IMR-90 (cell line): ENCODE measurements at regions not wholly inside any gene's neighbourhood (a gene's known extent, or its start where the extent isn't known, plus 50 kb on each side); places are given as distances from the start of the nearest gene placed in this dataset.

Experiments used
- ATAC-seq: fragments of 200-7000 bp; cut with Tn5 transposase; 2 replicates; pipeline ENCODE4 v1.9.1; 2020; ENCODE audit warnings: low read depth, mild to moderate bottlenecking, moderate library complexity
- BruUV-seq: library from RNA; stranded (reverse); fragments of 400-500 nt; replicated peaks from 2 replicates; lab custom pipeline; 2021; lab: Mats Ljungman, UMichigan
- CTCF ChIA-PET: fragments of 300-600 bp; formaldehyde crosslinking; extraction: SDS; loops from one replicate; lab custom pipeline; 2021; ENCODE audit warnings: antibody characterized with exemption; lab: Yijun Ruan, JAX
- POLR2A ChIA-PET: fragments of 300-600 bp; sonication (Branson Sonifier 250); formaldehyde crosslinking; loops from one replicate; lab custom pipeline; 2022; ENCODE audit warnings: antibody characterized with exemption; ENCODE audit not compliant: unreplicated experiment; lab: Charles Lee
- DNase-seq: peaks from one replicate; pipeline ENCODE4 v3.0.0; 2013
- H2AFZ ChIP-seq: replicated peaks from 2 replicates; pipeline ENCODE3; 2013; ENCODE audit warnings: low read length, mild to moderate bottlenecking; ENCODE audit not compliant: poor library complexity
- H2AK5ac ChIP-seq: 2 replicates; pipeline ENCODE4 v1.6.1; 2013; ENCODE audit warnings: low read depth, low read length, inconsistent platforms
- H2AK9ac ChIP-seq: replicated peaks from 2 replicates; pipeline ENCODE3; 2013; ENCODE audit warnings: mild to moderate bottlenecking, low read depth, low read length, moderate library complexity; ENCODE audit not compliant: poor library complexity
- H2BK120ac ChIP-seq: 2 replicates; pipeline ENCODE4 v1.6.1; 2013; ENCODE audit warnings: low read depth, low read length, inconsistent platforms
- H2BK15ac ChIP-seq: 3 replicates; pipeline ENCODE4 v1.6.1; 2013; ENCODE audit warnings: low read depth, low read length, inconsistent platforms
- H2BK20ac ChIP-seq: 2 replicates; pipeline ENCODE4 v1.6.1; 2013; ENCODE audit warnings: low read depth, mild to moderate bottlenecking, inconsistent platforms, low read length, moderate library complexity
- H2BK5ac ChIP-seq: 2 replicates; pipeline ENCODE4 v1.6.1; 2013; ENCODE audit warnings: mild to moderate bottlenecking, low read depth, low read length, inconsistent platforms; ENCODE audit not compliant: poor library complexity, severe bottlenecking
- H3K14ac ChIP-seq: replicated peaks from 2 replicates; pipeline ENCODE4 v1.6.1; 2013; ENCODE audit warnings: low read depth, low read length, inconsistent platforms
- H3K18ac ChIP-seq: 2 replicates; pipeline ENCODE4 v1.6.1; 2013; ENCODE audit warnings: low read depth, low read length, control low read depth
- H3K23ac ChIP-seq: 2 replicates; pipeline ENCODE4 v1.6.1; 2013; ENCODE audit warnings: low read depth, low read length, inconsistent platforms
- H3K27ac ChIP-seq: 2 replicates; pipeline ENCODE4 v1.5.1; 2013; ENCODE audit warnings: mild to moderate bottlenecking, control low read depth, low read length; ENCODE audit not compliant: insufficient read depth
- H3K27me3 ChIP-seq: 2 replicates; pipeline ENCODE4 v1.6.1; 2013; ENCODE audit warnings: low read length; ENCODE audit not compliant: control insufficient read depth, insufficient read depth
- H3K36me3 ChIP-seq: 2 replicates; pipeline ENCODE4 v1.6.1; 2013; ENCODE audit warnings: low read length, mixed read lengths; ENCODE audit not compliant: control insufficient read depth, insufficient read depth
- H3K4ac ChIP-seq: 2 replicates; pipeline ENCODE4 v1.6.1; 2013; ENCODE audit warnings: low read depth, low read length, inconsistent platforms
- H3K4me1 ChIP-seq: 2 replicates; pipeline ENCODE4 v1.6.1; 2013; ENCODE audit warnings: low read length, mixed read lengths; ENCODE audit not compliant: control insufficient read depth, insufficient read depth
- H3K4me2 ChIP-seq: 2 replicates; pipeline ENCODE4 v1.6.1; 2013; ENCODE audit warnings: low read depth, mild to moderate bottlenecking, control low read depth, low read length, moderate library complexity
- H3K4me3 ChIP-seq: 2 replicates; pipeline ENCODE4 v1.5.1; 2013; ENCODE audit warnings: low read depth, mild to moderate bottlenecking, control low read depth, low read length, moderate library complexity; ENCODE audit not compliant: insufficient read depth
- H3K56ac ChIP-seq: 2 replicates; pipeline ENCODE4 v1.6.1; 2013; ENCODE audit warnings: low read length, inconsistent platforms; ENCODE audit not compliant: insufficient read depth; ENCODE audit errors: extremely low read depth
- H3K79me1 ChIP-seq, 2 experiments: 2 replicates each; pipeline ENCODE4 v1.6.1; 2013; ENCODE audit warnings: low read length in 2 of 2, inconsistent platforms in 1 of 2, low read depth in 1 of 2
- H3K9ac ChIP-seq: 2 replicates; pipeline ENCODE4 v1.6.1; 2013; ENCODE audit warnings: low read depth, low read length, control low read depth
- H3K9me1 ChIP-seq: 2 replicates; pipeline ENCODE4 v1.6.1; 2013; ENCODE audit warnings: low read length, inconsistent platforms; ENCODE audit not compliant: insufficient read depth
- H3K9me3 ChIP-seq: 2 replicates; pipeline ENCODE4 v1.6.1; 2013; ENCODE audit warnings: low read length; ENCODE audit not compliant: control insufficient read depth, insufficient read depth
- H4K20me1 ChIP-seq: 2 replicates; pipeline ENCODE4 v1.6.1; 2013; ENCODE audit warnings: low read length, inconsistent platforms; ENCODE audit not compliant: insufficient read depth
- H4K5ac ChIP-seq: 2 replicates; pipeline ENCODE4 v1.6.1; 2013; ENCODE audit warnings: mild to moderate bottlenecking, low read depth, low read length, control low read depth
- H4K8ac ChIP-seq, 2 experiments: 2 replicates each; pipeline ENCODE4 v1.6.1; 2013; ENCODE audit warnings: low read depth in 2 of 2, low read length in 2 of 2, control low read depth in 1 of 2, inconsistent platforms in 1 of 2
- H4K91ac ChIP-seq: 2 replicates; pipeline ENCODE4 v1.6.1; 2013; ENCODE audit warnings: low read depth, low read length, inconsistent platforms; ENCODE audit not compliant: insufficient read depth
- BHLHE40 ChIP-seq: fragments of 150-350 bp; IDR thresholded peaks from 2 replicates; pipeline ENCODE4 v1.6.1; 2016; ENCODE audit warnings: mild to moderate bottlenecking, low read depth, low read length
- POLR2A ChIP-seq: IDR thresholded peaks from 2 replicates; pipeline ENCODE4 v1.6.1; 2012; ENCODE audit warnings: mild to moderate bottlenecking, low read depth, low read length
- RCOR1 ChIP-seq: IDR thresholded peaks from 2 replicates; pipeline ENCODE4 v1.6.1; 2012; ENCODE audit warnings: mild to moderate bottlenecking, low read length, improper control_type of control experiment; ENCODE audit not compliant: insufficient replicate concordance
- WGBS, 2 experiments: methylation state at CpG; one replicate each; pipeline versions ENCODE4 v1.1.5 to v1.1.7; 2013; ENCODE audit warnings: missing lambda C conversion rate in 2 of 2; ENCODE audit not compliant: insufficient read length in 1 of 2; ENCODE audit errors: extremely low coverage in 2 of 2; 5-methylcytosine and 5-hydroxymethylcytosine counted together
- dilution Hi-C: fragments of 300-500 bp; cut with HindIII; formaldehyde crosslinking; loops from one replicate; pipeline ENCODE4 v1.14.3; 2018; ENCODE audit warnings: low sequenced_read_pairs; ENCODE audit not compliant: unreplicated experiment
- in situ Hi-C: fragments of 300-500 bp; cut with MboI; formaldehyde crosslinking; loops from 3 replicates; pipeline ENCODE4 v1.14.3; 2019; ENCODE audit warnings: low sequenced_read_pairs, inconsistent platforms, mixed read lengths
- intact Hi-C: fragments of 100-400 bp; cut with micrococcal nuclease; formaldehyde crosslinking; loops from 2 replicates; pipeline ENCODE4 v1.10.0; 2022
- TF ChIP-seq, protein P1 (sequence below): fragments of 150-350 bp; IDR thresholded peaks from 2 replicates; pipeline ENCODE4 v1.6.1; 2016; ENCODE audit warnings: low read depth, mild to moderate bottlenecking, low read length, moderate library complexity, borderline replicate concordance

- TF ChIP-seq POLR2A: no peak
- no peak for TF ChIP-seq BHLHE40
- TF ChIP-seq, protein P1, sequence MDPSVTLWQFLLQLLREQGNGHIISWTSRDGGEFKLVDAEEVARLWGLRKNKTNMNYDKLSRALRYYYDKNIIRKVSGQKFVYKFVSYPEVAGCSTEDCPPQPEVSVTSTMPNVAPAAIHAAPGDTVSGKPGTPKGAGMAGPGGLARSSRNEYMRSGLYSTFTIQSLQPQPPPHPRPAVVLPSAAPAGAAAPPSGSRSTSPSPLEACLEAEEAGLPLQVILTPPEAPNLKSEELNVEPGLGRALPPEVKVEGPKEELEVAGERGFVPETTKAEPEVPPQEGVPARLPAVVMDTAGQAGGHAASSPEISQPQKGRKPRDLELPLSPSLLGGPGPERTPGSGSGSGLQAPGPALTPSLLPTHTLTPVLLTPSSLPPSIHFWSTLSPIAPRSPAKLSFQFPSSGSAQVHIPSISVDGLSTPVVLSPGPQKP: no peak
- no peak for TF ChIP-seq RCOR1
- no peaks in the 10 kb centered on the region for H3K4me1 ChIP-seq
- H3K4me2 ChIP-seq: no peak overlapping the region
- DNase-seq (no peak), ATAC-seq (no peak)
- H2AK9ac ChIP-seq: peak overlapping the region; percentile 24
- H3K79me1 ChIP-seq: no peaks in the 10 kb centered on the region
- no peak overlapping the region for H2BK5ac ChIP-seq
- H2BK15ac ChIP-seq: no peak overlapping the region
- ChIA-PET CTCF (no interaction called here), POLR2A (no interaction called here)
- peaks cover 53% of the 10 kb centered on the region for H3K27me3 ChIP-seq
- H3K4me3 ChIP-seq: no peak overlapping the region
- no peak overlapping the region for H4K8ac ChIP-seq
- no peak overlapping the region for H3K4ac ChIP-seq
- H3K9me3 ChIP-seq: peaks cover 13% of the 10 kb centered on the region
- no peak overlapping the region for H4K91ac ChIP-seq
- dilution Hi-C loops (no loop called here), in situ Hi-C loops (no loop called here), intact Hi-C loops (no loop called here)
- no peak overlapping the region for H2BK120ac ChIP-seq
- H2AK5ac ChIP-seq: no peak overlapping the region
- H2AFZ ChIP-seq: no peak overlapping the region
- H4K5ac ChIP-seq: no peak overlapping the region
- no peak overlapping the region for H3K56ac ChIP-seq
- H3K9ac ChIP-seq: no peak overlapping the region
- no peak overlapping the region for H3K27ac ChIP-seq
- H3K36me3 ChIP-seq: no peaks in the 10 kb centered on the region
- no peak overlapping the region for H3K18ac ChIP-seq
- H3K14ac ChIP-seq: no peak overlapping the region
- H3K23ac ChIP-seq: no peak overlapping the region; the same call in 1 of the 2 replicates
- H3K9me1 ChIP-seq: no peaks in the 10 kb centered on the region
- no peak overlapping the region for H2BK20ac ChIP-seq
- no peaks in the 10 kb centered on the region for H4K20me1 ChIP-seq
- no TSS peak for BruUV-seq
- 41% methylated on average over 4 of the region's 10 CpGs; no CpG with 5 or more reads in 1 of the 2 experiments for WGBS, 2 experiments
Observed at GRCh38 chr9:126218359-126219125, 108.1 kb upstream of the MVB12B start.
